OCI-LY3 (cell line): ENCODE measurements at regions not wholly inside any gene's neighbourhood (a gene's known extent, or its start where the extent isn't known, plus 50 kb on each side); places are given as distances from the start of the nearest gene placed in this dataset.

Experiments
- H2AFZ ChIP-seq: fragments of 200-600, 300-600 bp; shearing (Covaris generic); 2 replicates; pipeline ENCODE4 v1.6.0; 2014; ENCODE audit warnings: antibody characterized with exemption, low read depth, low read length
- H3K27ac ChIP-seq: fragments of 200-600, 300-600 bp; sonication (generic); 2 replicates; pipeline ENCODE4 v1.5.1; 2014; ENCODE audit warnings: mild to moderate bottlenecking, low read length, moderate library complexity, mixed read lengths
- H3K27me3 ChIP-seq: fragments of 200-600, 300-600 bp; sonication (generic); 2 replicates; pipeline ENCODE4 v1.6.1; 2014; ENCODE audit warnings: low read depth, low read length, mixed read lengths
- H3K36me3 ChIP-seq: fragments of 200-600, 300-600 bp; sonication (generic); replicated peaks from 2 replicates; pipeline ENCODE3; 2014; ENCODE audit warnings: low read depth, low read length, mixed read lengths
- H3K4me1 ChIP-seq: fragments of 300-600, 200-600 bp; sonication (generic); 2 replicates; pipeline ENCODE4 v1.6.1; 2014; ENCODE audit warnings: low read length, mixed read lengths
- H3K4me2 ChIP-seq: fragments of 200-600, 300-600 bp; sonication (generic); 2 replicates; pipeline ENCODE4 v1.6.1; 2014; ENCODE audit warnings: low read length, mixed read lengths
- H3K4me3 ChIP-seq: fragments of 300-600, 200-600 bp; sonication (generic); 2 replicates; pipeline ENCODE4 v1.5.1; 2014; ENCODE audit warnings: antibody characterized with exemption, mild to moderate bottlenecking, low read length, moderate library complexity
- H3K79me2 ChIP-seq: fragments of 300-600, 200-600 bp; shearing (Covaris generic); 2 replicates; pipeline ENCODE4 v1.6.1; 2014; ENCODE audit warnings: mild to moderate bottlenecking, low read length, mixed read lengths
- H3K9ac ChIP-seq: fragments of 300-600, 200-600 bp; shearing (Covaris generic); 2 replicates; pipeline ENCODE4 v1.6.0; 2014; ENCODE audit warnings: mild to moderate bottlenecking, low read length, moderate library complexity
- H3K9me3 ChIP-seq: fragments of 200-600, 300-600 bp; shearing (Covaris generic); 2 replicates; pipeline ENCODE4 v1.6.1; 2014; ENCODE audit warnings: low read length, mixed read lengths; ENCODE audit not compliant: insufficient read depth
- H4K20me1 ChIP-seq: fragments of 200-600, 300-600 bp; sonication (generic); 2 replicates; pipeline ENCODE4 v1.6.1; 2016; ENCODE audit warnings: low read length, mixed read lengths; ENCODE audit not compliant: insufficient read depth
- EZH2phosphoT487 ChIP-seq: fragments of 200-600 bp; shearing (Covaris generic); IDR thresholded peaks from 2 replicates; pipeline ENCODE4 v1.6.1; 2018; ENCODE audit warnings: antibody characterized with exemption, mixed run types, low read depth
- TF ChIP-seq, protein P1 (sequence below): fragments of 200-600, 300-600 bp; sonication (generic); IDR thresholded peaks from 2 replicates; pipeline ENCODE4 v1.5.1; 2014; ENCODE audit warnings: antibody characterized with exemption, low read length, low read depth

DNA sequence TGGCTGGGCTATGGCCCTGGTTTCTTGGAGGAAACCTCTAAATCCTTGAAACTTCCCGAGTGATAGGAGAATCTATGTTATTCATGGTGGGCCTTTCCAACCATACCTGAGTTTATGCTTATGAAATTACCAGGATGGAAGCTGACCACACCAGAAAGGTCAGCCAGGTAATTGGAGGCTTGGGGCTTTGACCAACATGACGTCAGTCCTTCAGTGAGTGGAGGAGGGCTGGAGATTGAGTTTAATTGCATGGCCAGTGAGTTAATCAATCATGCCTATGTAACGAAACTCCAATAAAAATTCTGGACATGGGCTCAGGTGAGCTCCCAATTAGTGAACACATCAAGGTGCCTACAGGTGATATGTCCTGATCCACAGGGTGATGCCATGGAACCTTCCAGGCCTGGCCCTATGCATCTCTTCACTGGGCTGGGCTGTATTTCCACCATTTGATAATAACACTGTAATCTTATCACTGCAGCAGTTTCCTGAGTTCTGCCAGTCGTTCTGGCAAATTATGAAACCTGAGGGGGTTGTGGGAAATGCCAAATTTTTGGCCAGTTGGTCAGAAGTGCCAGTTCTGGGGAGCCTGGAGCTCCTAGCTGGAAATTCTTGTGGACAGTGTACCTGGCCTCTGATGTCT is 106.5 kb downstream of the CDH26 start:
- Histone ChIP-seq H3K36me3 (no peaks in the 10 kb centered on the region), H3K4me1 (no peaks in the 10 kb centered on the region)

DNA sequence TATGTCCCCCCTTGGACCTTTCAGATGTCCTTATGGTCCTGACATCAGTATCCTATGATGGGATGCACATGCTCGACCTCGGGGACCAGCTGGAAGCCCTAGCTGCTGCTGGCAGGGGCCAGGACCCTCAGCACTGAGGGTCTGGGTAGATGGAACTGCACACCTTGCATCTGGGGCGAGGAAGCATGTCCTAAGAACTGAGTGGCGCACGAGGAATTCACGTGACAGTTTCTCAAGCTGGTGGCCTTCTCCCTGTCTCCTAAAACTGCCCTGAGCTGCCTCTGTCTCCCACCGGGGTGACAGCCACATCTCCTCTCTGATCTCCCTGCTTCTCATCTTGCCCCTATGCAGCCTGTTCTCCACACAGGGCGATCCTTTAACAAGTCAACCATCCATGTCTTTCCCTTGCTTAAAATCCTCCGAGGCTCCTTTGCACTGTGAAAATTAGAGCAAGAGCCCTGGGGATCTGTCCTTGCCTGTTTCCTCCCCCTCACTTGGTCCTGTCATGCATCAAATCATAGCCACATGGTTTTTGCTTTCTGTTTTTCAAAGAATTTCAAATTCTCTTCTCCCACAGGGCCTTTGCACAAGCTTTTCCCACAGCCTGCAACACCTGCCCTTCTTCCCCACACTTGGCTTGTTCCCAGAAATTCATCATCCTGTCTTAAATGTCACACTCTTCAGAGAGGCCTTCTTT is 107.7 kb downstream of the CDH26 start:
- Histone ChIP-seq H3K4me3 (no peak overlapping the region), H2AFZ (no peak overlapping the region), H3K9ac (no peak overlapping the region), H3K79me2 (no peaks in the 10 kb centered on the region), H3K27ac (no peak overlapping the region), H4K20me1 (no peaks in the 10 kb centered on the region), H3K4me2 (no peak overlapping the region), H3K4me1 (no peaks in the 10 kb centered on the region), H3K27me3 (peaks cover 38% of the 10 kb centered on the region), H3K36me3 (no peaks in the 10 kb centered on the region), H3K9me3 (no peaks in the 10 kb centered on the region)
- no peak for TF ChIP-seq EZH2phosphoT487
- TF ChIP-seq, protein P1, sequence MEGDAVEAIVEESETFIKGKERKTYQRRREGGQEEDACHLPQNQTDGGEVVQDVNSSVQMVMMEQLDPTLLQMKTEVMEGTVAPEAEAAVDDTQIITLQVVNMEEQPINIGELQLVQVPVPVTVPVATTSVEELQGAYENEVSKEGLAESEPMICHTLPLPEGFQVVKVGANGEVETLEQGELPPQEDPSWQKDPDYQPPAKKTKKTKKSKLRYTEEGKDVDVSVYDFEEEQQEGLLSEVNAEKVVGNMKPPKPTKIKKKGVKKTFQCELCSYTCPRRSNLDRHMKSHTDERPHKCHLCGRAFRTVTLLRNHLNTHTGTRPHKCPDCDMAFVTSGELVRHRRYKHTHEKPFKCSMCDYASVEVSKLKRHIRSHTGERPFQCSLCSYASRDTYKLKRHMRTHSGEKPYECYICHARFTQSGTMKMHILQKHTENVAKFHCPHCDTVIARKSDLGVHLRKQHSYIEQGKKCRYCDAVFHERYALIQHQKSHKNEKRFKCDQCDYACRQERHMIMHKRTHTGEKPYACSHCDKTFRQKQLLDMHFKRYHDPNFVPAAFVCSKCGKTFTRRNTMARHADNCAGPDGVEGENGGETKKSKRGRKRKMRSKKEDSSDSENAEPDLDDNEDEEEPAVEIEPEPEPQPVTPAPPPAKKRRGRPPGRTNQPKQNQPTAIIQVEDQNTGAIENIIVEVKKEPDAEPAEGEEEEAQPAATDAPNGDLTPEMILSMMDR = no peak

More for the DNA sequence above, 106.5 kb downstream of the CDH26 start:
- TF ChIP-seq, protein P1 = no peak
- TF ChIP-seq EZH2phosphoT487 = no peak
- Histone ChIP-seq H3K27ac (no peak overlapping the region), H4K20me1 (no peaks in the 10 kb centered on the region), H3K79me2 (no peaks in the 10 kb centered on the region), H3K27me3 (peaks cover 25% of the 10 kb centered on the region), H3K4me3 (no peak overlapping the region), H2AFZ (no peak overlapping the region), H3K9me3 (no peaks in the 10 kb centered on the region), H3K4me2 (no peak overlapping the region), H3K9ac (no peak overlapping the region)

DNA sequence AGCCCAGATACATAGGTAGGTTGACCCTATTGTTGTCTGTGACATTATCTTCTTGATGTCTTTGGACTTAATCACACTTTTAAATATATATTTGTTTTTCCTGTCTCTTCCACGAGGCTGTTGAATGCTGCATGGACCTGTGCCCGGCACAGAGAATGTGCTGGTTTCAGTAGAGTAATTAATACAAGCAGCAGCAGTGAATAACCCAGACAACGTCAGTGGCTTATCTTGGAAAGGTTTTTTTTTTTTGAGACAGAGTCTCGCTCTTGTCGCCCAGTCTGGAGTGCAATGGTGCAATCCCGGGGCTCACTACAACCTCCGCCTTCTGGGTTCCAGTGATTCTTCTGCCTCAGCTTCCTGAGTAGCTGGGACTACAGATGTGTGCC is 108.2 kb downstream of the CDH26 start:
- no peaks in the 10 kb centered on the region for H3K4me1 ChIP-seq
- no peak for TF ChIP-seq EZH2phosphoT487
- TF ChIP-seq, protein P1 = no peak
- H3K4me2 ChIP-seq = no peak overlapping the region
- no peak overlapping the region for H3K27ac ChIP-seq
- no peaks in the 10 kb centered on the region for H4K20me1 ChIP-seq
- H3K9me3 ChIP-seq = no peaks in the 10 kb centered on the region
- H3K79me2 ChIP-seq = no peaks in the 10 kb centered on the region
- H3K27me3 ChIP-seq = peaks cover 41% of the 10 kb centered on the region
- no peaks in the 10 kb centered on the region for H3K36me3 ChIP-seq
- H2AFZ ChIP-seq = no peak overlapping the region
- H3K9ac ChIP-seq = no peak overlapping the region
- H3K4me3 ChIP-seq = no peak overlapping the region

DNA sequence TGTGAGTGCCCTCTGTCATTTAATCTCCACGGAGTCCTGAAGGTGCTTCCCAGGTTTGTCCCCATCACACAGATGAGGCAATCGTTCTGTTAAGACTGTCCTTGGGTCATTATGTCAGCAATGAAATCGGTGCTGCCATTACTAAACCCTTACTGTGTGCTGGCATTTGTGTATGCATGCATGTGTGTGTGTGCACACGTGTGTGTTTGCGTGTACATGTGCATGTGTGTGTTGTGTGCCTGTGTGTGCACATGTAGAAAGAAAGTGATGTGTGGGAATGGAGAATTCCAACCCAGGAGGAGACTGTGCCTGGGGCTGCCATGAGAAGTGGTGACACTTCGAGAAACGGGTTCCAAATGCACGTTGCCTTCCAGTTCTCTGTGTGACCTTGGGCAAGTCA is 110.3 kb downstream of the CDH26 start:
- H2AFZ ChIP-seq = no peak overlapping the region
- no peaks in the 10 kb centered on the region for H3K36me3 ChIP-seq
- peaks cover 44% of the 10 kb centered on the region for H3K27me3 ChIP-seq
- H3K4me2 ChIP-seq = no peak overlapping the region
- H3K4me3 ChIP-seq = no peak overlapping the region
- no peaks in the 10 kb centered on the region for H4K20me1 ChIP-seq
- no peaks in the 10 kb centered on the region for H3K9me3 ChIP-seq
- TF ChIP-seq, protein P1 = no peak
- no peak for TF ChIP-seq EZH2phosphoT487
- no peaks in the 10 kb centered on the region for H3K79me2 ChIP-seq
- no peak overlapping the region for H3K9ac ChIP-seq
- H3K27ac ChIP-seq = no peak overlapping the region
- H3K4me1 ChIP-seq = no peaks in the 10 kb centered on the region
